Epithelial cell of esophagus (primary cell): ENCODE measurements at regions not wholly inside any gene's neighbourhood (a gene's known extent, or its start where the extent isn't known, plus 50 kb on each side); places are given as distances from the start of the nearest gene placed in this dataset.

Experiments used
- DNase-seq: peaks from one replicate; pipeline ENCODE4 v3.0.0; 2010; ENCODE audit warnings: low read depth
- H3K4me3 ChIP-seq: 2 replicates; pipeline ENCODE4 v1.5.1; 2011; ENCODE audit warnings: mild to moderate bottlenecking, low read length, control low read depth
- CTCF ChIP-seq: IDR thresholded peaks from 2 replicates; pipeline ENCODE4 v1.5.1; 2011; ENCODE audit warnings: low read depth, mild to moderate bottlenecking, low read length, control low read depth, inconsistent platforms; ENCODE audit not compliant: insufficient read depth; ENCODE audit errors: missing control alignments

- no peak for DNase-seq
- H3K4me3 ChIP-seq = no peak overlapping the region
- no peak for TF ChIP-seq CTCF
These were observed 265.4 kb upstream of the NUDT12 start for GRCh38 chr5:103827976-103828375.

DNA sequence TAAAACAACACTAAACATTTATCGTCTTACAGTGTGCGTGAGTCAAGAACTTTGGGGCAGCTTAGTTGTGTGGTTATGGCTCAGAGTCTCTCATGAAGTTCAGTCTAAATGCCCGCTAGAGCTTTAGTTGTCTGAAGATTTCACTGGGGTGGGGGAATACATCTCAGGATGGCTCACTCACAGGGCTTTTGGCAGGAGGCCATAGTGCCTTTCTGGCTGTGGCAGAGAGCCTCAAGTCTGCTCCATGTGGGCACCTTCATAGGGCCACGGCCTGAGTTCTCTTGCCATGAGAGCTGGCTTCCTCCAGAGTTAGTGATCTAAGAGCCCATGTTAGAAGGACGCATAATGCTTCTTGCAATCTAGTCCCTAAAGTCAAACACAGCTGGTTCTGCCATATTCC lies 258.8 kb upstream of the NUDT12 start:
- no peak for TF ChIP-seq CTCF
- DNase-seq = no peak
- H3K4me3 ChIP-seq = no peak overlapping the region

- peak; percentile 100 for TF ChIP-seq CTCF
- no peak overlapping the region for H3K4me3 ChIP-seq
- peak; percentile 62 for DNase-seq
These were observed 246.0 kb upstream of the NUDT12 start for GRCh38 chr5:103808464-103809106.

DNA sequence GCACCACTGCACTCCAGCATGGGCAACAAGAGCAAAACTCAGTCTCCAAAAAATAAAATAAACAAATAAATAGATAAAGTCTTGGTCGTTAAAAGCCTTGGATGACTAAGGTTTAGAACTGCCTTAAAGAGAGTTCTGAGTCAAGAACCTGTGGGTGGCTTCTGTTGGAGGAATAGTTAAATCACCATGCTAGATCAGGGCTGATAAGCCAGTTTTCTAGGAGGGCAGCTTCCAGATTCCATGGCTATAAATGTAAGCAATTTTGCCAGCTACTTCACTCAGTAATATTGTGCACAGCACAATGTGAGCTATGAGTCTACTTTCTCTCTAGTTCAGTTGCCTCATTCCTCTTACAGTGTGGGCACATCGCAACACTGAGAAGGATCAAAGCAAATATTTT lies 242.1 kb upstream of the NUDT12 start:
- DNase-seq = peak; percentile 16
- TF ChIP-seq CTCF = no peak
- H3K4me3 ChIP-seq = no peak overlapping the region

DNA sequence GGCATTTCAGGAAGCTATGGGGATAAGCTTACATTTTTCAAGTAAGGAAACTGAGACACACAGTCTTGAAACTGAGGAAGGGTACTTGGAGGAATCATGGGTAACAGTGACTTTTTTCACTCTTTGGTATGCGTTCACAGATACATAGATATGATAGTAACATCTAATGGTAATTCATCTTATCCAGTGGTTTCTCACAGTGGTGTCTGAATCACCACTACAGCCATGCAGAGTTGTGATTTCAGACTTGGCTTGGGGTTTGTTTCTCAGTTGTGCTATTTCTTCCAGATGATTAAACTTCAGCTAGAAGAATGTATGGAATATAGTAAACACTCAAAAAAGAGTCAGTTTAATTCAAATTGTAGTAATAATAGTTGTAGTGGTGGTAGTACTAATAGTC lies 239.1 kb upstream of the NUDT12 start:
- H3K4me3 ChIP-seq = no peak overlapping the region
- no peak for DNase-seq
- no peak for TF ChIP-seq CTCF

DNA sequence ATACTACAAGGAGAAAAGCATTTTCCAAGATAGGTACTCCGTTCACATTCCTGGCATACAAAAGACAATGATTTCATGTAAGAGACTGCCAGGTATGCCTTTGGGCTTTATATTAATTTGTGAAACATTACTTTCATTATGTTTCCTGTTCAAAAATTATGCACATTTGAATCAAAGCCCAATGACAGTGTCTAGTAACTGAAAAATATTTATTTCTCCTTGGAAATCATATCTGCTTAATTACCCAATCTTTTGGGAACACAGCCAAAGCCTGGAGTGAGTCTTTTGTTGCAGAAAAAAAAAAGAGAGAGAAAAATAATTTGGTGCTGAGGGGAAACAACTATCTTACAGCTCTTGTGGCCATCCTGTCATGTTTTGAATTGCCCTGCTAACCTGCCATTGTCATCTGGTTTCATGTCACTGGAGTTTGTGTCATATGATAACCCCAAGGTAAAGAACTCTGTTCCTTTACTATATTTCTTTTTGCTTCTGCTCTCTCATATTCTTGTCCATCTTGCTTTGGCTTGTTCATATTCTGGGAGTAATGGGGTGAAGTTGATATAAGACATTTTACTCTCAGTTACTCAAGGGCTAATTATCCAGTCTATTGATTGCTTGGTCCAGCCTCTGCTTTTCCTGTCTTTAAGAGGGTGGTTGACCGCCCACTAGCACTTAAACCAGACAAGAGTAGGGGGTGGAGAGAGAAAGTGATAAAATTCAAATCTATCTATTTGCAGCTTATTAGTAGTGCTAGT lies 238.3 kb upstream of the NUDT12 start:
- H3K4me3 ChIP-seq = no peak overlapping the region
- peak; percentile 20 for DNase-seq
- TF ChIP-seq CTCF = no peak

GRCh38 chr5:103793595-103794182 lies 231.1 kb upstream of the NUDT12 start:
- DNase-seq = no peak
- H3K4me3 ChIP-seq = no peak overlapping the region
- TF ChIP-seq CTCF = no peak
